ENCODE measurements at regions not wholly inside any gene's neighbourhood (a gene's known extent, or its start where the extent isn't known, plus 50 kb on each side); places are given as distances from the start of the nearest gene placed in this dataset.

DNA sequence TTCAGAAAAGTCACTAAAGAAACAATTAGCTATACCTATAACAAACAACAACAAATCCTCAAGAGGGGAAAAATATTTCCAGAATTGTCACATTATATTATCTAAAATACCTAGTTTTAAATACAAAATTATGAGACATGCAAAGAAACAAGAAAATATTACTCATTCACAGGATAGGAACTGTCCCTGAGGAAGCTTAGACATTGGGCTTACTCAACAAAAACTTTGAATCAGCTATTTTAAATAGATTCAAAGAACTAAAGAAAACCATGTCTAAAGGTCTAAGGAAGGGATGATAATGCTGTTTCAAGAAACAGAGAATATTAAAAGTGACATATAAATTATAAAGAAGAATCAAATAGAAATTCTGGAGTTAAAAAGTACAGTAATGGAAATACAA lies 131.9 kb upstream of the ZNF516 start:
- TF ChIP-seq CTCF (IDR thresholded peaks at IDR 0.05), result no peak
- Histone ChIP-seq H3K27ac (no peak overlapping the region), H3K4me3 (no peak overlapping the region), H3K27me3 (replicated peaks; ENCODE audit: insufficient read depth) (no peaks in the 10 kb centered on the region), H3K4me1 (ENCODE audit: control insufficient read depth in 1 of 2, low read depth in 2 of 2) (no peaks in the 10 kb centered on the region), H3K9me3 (no peaks in the 10 kb centered on the region), H3K36me3 (no peaks in the 10 kb centered on the region)
- DNase-seq (ENCODE audit: low spot score) (no peak), ATAC-seq (ENCODE audit: insufficient number of reproducible peaks, low FRiP score, low read depth) (no peak)

DNA sequence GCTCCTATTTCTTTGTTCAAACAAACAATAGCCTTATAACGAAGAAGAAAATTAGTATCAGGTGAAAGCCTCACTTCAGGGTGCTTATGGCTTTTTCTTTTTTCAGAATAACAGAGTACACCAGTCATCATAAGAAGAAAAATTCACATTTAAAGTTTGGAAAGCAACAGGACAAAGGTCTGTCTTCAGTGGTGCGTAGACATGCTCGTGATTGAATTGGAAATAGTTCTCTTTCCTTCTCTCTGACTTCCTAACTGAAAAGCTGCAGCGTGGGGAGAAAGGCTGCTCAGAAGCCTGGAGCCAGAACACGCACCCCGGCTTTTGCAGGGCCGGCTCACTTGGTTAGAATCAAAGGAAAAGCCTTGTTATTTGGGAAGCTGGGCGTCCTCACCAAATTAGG lies 127.6 kb upstream of the ZNF516 start:
- DNase-seq (ENCODE audit: low spot score) (no peak), ATAC-seq (ENCODE audit: insufficient number of reproducible peaks, low FRiP score, low read depth) (no peak)
- Histone ChIP-seq H3K36me3 (no peaks in the 10 kb centered on the region), H3K4me3 (no peak overlapping the region), H3K4me1 (ENCODE audit: control insufficient read depth in 1 of 2, low read depth in 2 of 2) (peaks cover 15 to 30% of the 10 kb centered on the region in 2 donors), H3K27me3 (replicated peaks; ENCODE audit: insufficient read depth) (no peaks in the 10 kb centered on the region), H3K9me3 (no peaks in the 10 kb centered on the region), H3K27ac (no peak overlapping the region)
- no peak for TF ChIP-seq CTCF (IDR thresholded peaks at IDR 0.05)

DNA sequence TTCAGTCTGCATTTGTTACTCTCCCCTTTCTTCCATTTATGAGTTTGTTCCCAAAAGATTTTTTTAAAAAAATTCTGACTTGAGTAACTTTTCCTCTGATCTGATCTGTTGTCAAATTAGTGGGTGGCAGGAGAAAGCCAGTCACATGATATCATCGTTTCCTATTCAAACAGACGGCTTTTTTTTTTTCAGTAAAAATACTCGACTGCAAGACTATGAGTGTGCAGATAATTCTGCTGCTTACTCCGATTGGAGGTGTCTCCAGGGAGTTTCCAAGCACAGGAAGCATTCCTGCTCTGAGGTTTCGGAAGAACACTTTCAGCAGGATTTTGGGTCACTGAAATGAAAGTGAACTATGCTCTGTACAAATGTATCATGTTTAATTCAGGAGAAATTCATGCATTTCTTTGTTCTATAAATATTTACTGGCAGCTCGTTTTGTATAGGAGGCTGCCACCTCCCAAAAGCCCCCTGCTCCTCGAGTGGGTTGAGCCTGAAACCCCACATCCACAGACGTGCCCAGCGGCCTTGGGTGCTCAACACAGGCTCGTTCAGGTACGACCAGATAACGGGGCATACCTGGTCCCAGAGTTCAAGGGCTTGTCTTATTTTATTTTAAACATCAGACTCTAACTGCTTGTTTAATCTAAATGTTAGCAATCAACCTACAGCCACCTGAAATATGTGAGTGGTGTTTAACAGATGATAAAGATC lies 126.9 kb upstream of the ZNF516 start:
- ATAC-seq (ENCODE audit: insufficient number of reproducible peaks, low FRiP score, low read depth) (no peak), DNase-seq (ENCODE audit: low spot score) (no peak)
- H3K9me3 ChIP-seq, result no peaks in the 10 kb centered on the region
- no peak for TF ChIP-seq CTCF (IDR thresholded peaks at IDR 0.05)
- no peaks in the 10 kb centered on the region for H3K36me3 ChIP-seq
- H3K4me3 ChIP-seq, result peak overlapping the region; percentile 69
- H3K4me1 ChIP-seq (ENCODE audit: control insufficient read depth in 1 of 2, low read depth in 2 of 2), result peaks cover 15 to 30% of the 10 kb centered on the region in 2 donors
- H3K27ac ChIP-seq, result no peak overlapping the region
- H3K27me3 ChIP-seq (replicated peaks; ENCODE audit: insufficient read depth), result no peaks in the 10 kb centered on the region

GRCh38 chr18:76621226-76621625 lies 126.2 kb upstream of the ZNF516 start:
- Histone ChIP-seq H3K4me1 (ENCODE audit: control insufficient read depth in 1 of 2, low read depth in 2 of 2) (peaks cover 15 to 30% of the 10 kb centered on the region in 2 donors), H3K4me3 (peak overlapping the region; percentile 69), H3K27me3 (replicated peaks; ENCODE audit: insufficient read depth) (no peaks in the 10 kb centered on the region), H3K9me3 (no peaks in the 10 kb centered on the region), H3K27ac (no peak overlapping the region), H3K36me3 (no peaks in the 10 kb centered on the region)
- no peak for DNase-seq (ENCODE audit: low spot score)
- ATAC-seq (ENCODE audit: insufficient number of reproducible peaks, low FRiP score, low read depth), result no peak
- TF ChIP-seq CTCF (IDR thresholded peaks at IDR 0.05), result no peak

- H3K27ac ChIP-seq, result peak overlapping the region in 1 of 2 donors; percentile 50
- H3K27me3 ChIP-seq (replicated peaks; ENCODE audit: insufficient read depth), result no peaks in the 10 kb centered on the region
- no peaks in the 10 kb centered on the region for H3K9me3 ChIP-seq
- peaks cover 15 to 30% of the 10 kb centered on the region in 2 donors for H3K4me1 ChIP-seq (ENCODE audit: control insufficient read depth in 1 of 2, low read depth in 2 of 2)
- peak; percentile 62 for TF ChIP-seq CTCF (IDR thresholded peaks at IDR 0.05)
- ATAC-seq (ENCODE audit: insufficient number of reproducible peaks, low FRiP score, low read depth) (peak; percentile 30), DNase-seq (ENCODE audit: low spot score) (no peak)
- peak overlapping the region; percentile 69 for H3K4me3 ChIP-seq
- H3K36me3 ChIP-seq, result no peaks in the 10 kb centered on the region
These were observed 125.5 kb upstream of the ZNF516 start for GRCh38 chr18:76620321-76621170.

Measured in thoracic aorta (tissue), 2 donors.